Peyer's patch (tissue), 4 donors: ENCODE measurements at regions not wholly inside any gene's neighbourhood (a gene's known extent, or its start where the extent isn't known, plus 50 kb on each side); places are given as distances from the start of the nearest gene placed in this dataset.

Source experiments
- POLR2A ChIP-seq, 2 donors: fragments of 450-650 bp; IDR thresholded peaks; one replicate each; pipeline ENCODE4 v1.5.1; 2017; ENCODE audit warnings: antibody characterized with exemption in 2 of 2, mild to moderate bottlenecking in 2 of 2, moderate library complexity in 2 of 2
- TF ChIP-seq, protein P1 (sequence below), 6 experiments: fragments of 450-650 bp in 4 of 6; fragments of 200-600 bp in 2 of 6; sonication (generic) in 1 of 6; IDR thresholded peaks; one replicate each; pipeline ENCODE4 v1.5.1; 2017 to 2019; ENCODE audit warnings: antibody characterized with exemption in 6 of 6, mild to moderate bottlenecking in 3 of 6, moderate library complexity in 1 of 6

DNA sequence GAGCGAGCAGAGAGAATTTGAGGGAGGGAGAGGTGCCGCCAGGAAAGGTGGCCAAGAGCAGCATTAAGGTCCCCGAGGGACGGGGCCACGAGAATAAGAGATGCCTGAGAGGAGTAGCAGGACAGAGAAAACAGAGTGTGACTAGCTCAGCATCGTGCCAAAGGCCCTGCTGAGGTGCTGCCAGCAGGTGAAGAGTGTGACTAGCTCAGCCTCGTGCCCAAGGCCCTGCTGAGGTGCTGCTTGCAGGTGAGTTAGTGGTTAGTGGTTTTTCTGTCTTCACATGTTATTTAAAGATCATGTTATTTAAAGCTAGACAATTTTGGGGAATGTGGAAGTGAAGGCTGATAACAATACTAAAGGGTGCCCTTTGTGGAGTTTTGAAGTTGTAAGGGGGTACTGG, 464.5 kb upstream of the FAT1 start:
- TF ChIP-seq, protein P1, sequence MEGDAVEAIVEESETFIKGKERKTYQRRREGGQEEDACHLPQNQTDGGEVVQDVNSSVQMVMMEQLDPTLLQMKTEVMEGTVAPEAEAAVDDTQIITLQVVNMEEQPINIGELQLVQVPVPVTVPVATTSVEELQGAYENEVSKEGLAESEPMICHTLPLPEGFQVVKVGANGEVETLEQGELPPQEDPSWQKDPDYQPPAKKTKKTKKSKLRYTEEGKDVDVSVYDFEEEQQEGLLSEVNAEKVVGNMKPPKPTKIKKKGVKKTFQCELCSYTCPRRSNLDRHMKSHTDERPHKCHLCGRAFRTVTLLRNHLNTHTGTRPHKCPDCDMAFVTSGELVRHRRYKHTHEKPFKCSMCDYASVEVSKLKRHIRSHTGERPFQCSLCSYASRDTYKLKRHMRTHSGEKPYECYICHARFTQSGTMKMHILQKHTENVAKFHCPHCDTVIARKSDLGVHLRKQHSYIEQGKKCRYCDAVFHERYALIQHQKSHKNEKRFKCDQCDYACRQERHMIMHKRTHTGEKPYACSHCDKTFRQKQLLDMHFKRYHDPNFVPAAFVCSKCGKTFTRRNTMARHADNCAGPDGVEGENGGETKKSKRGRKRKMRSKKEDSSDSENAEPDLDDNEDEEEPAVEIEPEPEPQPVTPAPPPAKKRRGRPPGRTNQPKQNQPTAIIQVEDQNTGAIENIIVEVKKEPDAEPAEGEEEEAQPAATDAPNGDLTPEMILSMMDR (IDR thresholded peaks at IDR 0.05) = no peak
- TF ChIP-seq POLR2A (IDR thresholded peaks at IDR 0.05) = no peak
